ENCODE measurements at regions not wholly inside any gene's neighbourhood (a gene's known extent, or its start where the extent isn't known, plus 50 kb on each side); places are given as distances from the start of the nearest gene placed in this dataset.

DNA sequence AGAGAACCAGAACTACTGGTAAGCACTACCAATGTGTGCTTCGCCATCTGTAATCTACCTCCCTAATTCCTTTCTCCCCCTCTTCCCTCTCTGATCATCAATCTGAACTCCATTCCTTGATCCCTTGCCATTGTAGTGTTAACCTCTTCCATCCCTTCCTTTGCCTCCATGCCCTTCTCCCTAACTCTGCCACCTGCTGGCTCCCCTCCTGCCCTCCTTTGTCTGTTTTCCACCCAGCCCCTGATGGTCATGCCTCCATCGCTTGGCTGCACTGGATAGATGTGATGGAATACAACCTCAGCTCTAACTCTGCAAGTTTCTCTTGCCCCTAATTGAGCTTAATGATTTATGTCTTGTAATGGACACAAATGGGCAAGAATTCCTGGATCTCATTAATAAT lies 108.2 kb upstream of the ASIC2 start:
- DNase-seq = no peak
- Mint-ChIP-seq H3K36me3 (ENCODE audit: low read depth) (no peaks in the 10 kb centered on the region; the same call in 1 of the 2 replicates), H3K27me3 (ENCODE audit: insufficient read depth) (no peaks in the 10 kb centered on the region), H3K4me1 (ENCODE audit: low read depth) (no peaks in the 10 kb centered on the region), H3K9me3 (peaks cover 52% of the 10 kb centered on the region), H3K4me3 (no peak overlapping the region), H3K27ac (no peak overlapping the region)
- TF ChIP-seq, protein P1, sequence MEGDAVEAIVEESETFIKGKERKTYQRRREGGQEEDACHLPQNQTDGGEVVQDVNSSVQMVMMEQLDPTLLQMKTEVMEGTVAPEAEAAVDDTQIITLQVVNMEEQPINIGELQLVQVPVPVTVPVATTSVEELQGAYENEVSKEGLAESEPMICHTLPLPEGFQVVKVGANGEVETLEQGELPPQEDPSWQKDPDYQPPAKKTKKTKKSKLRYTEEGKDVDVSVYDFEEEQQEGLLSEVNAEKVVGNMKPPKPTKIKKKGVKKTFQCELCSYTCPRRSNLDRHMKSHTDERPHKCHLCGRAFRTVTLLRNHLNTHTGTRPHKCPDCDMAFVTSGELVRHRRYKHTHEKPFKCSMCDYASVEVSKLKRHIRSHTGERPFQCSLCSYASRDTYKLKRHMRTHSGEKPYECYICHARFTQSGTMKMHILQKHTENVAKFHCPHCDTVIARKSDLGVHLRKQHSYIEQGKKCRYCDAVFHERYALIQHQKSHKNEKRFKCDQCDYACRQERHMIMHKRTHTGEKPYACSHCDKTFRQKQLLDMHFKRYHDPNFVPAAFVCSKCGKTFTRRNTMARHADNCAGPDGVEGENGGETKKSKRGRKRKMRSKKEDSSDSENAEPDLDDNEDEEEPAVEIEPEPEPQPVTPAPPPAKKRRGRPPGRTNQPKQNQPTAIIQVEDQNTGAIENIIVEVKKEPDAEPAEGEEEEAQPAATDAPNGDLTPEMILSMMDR (IDR thresholded peaks at IDR 0.05) = no peak

DNA sequence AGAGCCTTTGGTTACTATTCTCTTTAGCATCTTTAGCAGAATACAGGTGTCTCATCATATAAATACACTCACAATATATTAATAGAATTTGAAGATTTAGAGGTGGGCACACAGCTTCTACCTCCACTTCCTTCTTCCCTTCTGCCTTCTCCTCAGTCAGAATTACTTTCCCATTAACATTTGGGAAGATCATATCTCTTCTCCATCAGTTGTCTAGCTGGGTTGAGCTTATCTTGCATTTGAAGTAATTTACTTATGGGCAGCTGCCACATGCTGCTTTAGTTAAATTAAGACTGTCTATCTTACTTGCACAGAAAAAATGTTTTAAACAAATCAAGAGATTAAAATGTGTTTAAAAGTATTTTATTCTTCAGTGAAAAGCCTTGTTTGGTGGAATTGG lies 110.1 kb upstream of the ASIC2 start:
- no peak overlapping the region for H3K4me3 Mint-ChIP-seq
- TF ChIP-seq, protein P1 (IDR thresholded peaks at IDR 0.05) = no peak
- DNase-seq = no peak
- no peaks in the 10 kb centered on the region for H3K4me1 Mint-ChIP-seq (ENCODE audit: low read depth)
- H3K36me3 Mint-ChIP-seq (ENCODE audit: low read depth) = peaks cover 2% of the 10 kb centered on the region
- no peaks in the 10 kb centered on the region for H3K27me3 Mint-ChIP-seq (ENCODE audit: insufficient read depth)
- peaks cover 42% of the 10 kb centered on the region for H3K9me3 Mint-ChIP-seq
- no peak overlapping the region for H3K27ac Mint-ChIP-seq

GRCh38 chr17:33404070-33404819 lies 111.2 kb upstream of the ASIC2 start:
- Mint-ChIP-seq H3K9me3 (peaks cover 39% of the 10 kb centered on the region), H3K27ac (no peak overlapping the region), H3K36me3 (ENCODE audit: low read depth) (peaks cover 5% of the 10 kb centered on the region; the same call in 1 of the 2 replicates), H3K4me3 (no peak overlapping the region), H3K4me1 (ENCODE audit: low read depth) (no peaks in the 10 kb centered on the region), H3K27me3 (ENCODE audit: insufficient read depth) (no peaks in the 10 kb centered on the region; the same call in 1 of the 2 replicates)
- TF ChIP-seq, protein P1 (IDR thresholded peaks at IDR 0.05) = no peak
- DNase-seq = no peak

DNA sequence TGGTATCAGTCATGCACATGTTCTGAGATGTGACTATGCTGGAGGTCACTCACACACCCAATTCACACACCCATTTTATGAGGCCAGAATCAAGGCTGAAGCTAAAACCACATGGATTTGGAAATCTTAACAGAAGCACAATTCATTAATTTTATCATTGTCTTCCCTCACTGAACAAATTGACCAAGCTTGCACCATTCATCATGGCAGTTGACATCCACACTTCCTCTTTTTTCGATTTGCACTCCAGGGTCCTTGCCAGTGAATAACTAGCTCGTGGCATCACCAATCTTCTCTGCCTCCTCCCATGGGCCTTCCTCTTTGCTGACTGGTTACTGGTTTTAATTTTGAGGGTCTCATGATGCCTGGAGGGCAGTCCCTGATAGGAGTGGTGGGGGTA lies 123.0 kb upstream of the ASIC2 start:
- TF ChIP-seq, protein P1 (IDR thresholded peaks at IDR 0.05) = no peak
- H3K9me3 Mint-ChIP-seq = peaks cover 75% of the 10 kb centered on the region
- no peaks in the 10 kb centered on the region for H3K27me3 Mint-ChIP-seq (ENCODE audit: insufficient read depth)
- H3K27ac Mint-ChIP-seq = no peak overlapping the region
- H3K4me3 Mint-ChIP-seq = no peak overlapping the region
- H3K36me3 Mint-ChIP-seq (ENCODE audit: low read depth) = peaks cover 17% of the 10 kb centered on the region
- H3K4me1 Mint-ChIP-seq (ENCODE audit: low read depth) = no peaks in the 10 kb centered on the region
- DNase-seq = no peak

DNA sequence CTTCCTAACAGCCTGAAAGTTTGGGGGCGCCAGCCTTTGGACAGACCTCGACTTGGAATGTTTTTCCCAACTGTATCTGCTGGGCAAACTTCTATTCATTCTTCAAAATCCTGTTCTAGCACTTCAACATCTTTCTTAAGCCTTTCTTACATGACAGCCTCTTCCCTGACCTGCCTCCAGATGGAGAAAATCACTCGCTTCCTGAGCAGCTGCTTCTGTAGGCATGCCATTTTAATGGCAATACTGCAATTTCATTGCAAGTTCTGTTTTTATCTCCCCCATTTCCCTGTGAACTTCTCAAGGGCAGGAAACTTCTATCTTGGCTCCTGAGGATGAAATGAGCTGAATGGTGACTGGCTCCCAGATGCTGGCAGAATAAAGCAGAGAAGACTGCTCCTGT lies 128.8 kb upstream of the ASIC2 start:
- H3K4me3 Mint-ChIP-seq = no peak overlapping the region
- 0 out of 2 replicates have a peak, but pooled peaks cover 4% of the 10 kb centered on the region for H3K36me3 Mint-ChIP-seq (ENCODE audit: low read depth)
- H3K27me3 Mint-ChIP-seq (ENCODE audit: insufficient read depth) = peaks cover 2% of the 10 kb centered on the region; the same call in 1 of the 2 replicates
- DNase-seq = no peak
- H3K27ac Mint-ChIP-seq = no peak overlapping the region
- TF ChIP-seq, protein P1 (IDR thresholded peaks at IDR 0.05) = no peak
- no peaks in the 10 kb centered on the region for H3K4me1 Mint-ChIP-seq (ENCODE audit: low read depth)
- H3K9me3 Mint-ChIP-seq = peaks cover 71% of the 10 kb centered on the region
